ENCODE measurements at regions not wholly inside any gene's neighbourhood (a gene's known extent, or its start where the extent isn't known, plus 50 kb on each side); places are given as distances from the start of the nearest gene placed in this dataset.

- TF ChIP-seq CHD2 (IDR thresholded peaks at IDR 0.05; ENCODE audit: low read length, partially characterized antibody) (no peak), CTCF (IDR thresholded peaks at IDR 0.05) (no peak), ZBTB33 (IDR thresholded peaks at IDR 0.05; ENCODE audit: borderline replicate concordance, low read depth) (no peak), POLR2AphosphoS5 (IDR thresholded peaks at IDR 0.05; ENCODE audit: low read depth, low read length) (no peak), IRF3 (IDR thresholded peaks at IDR 0.05; ENCODE audit: low read depth, low read length) (no peak)
Observed at GRCh38 chr4:24677909-24678308, 93.6 kb upstream of the DHX15 start.

Data from SK-N-SH (cell line).